B cell (primary cell): ENCODE measurements at regions not wholly inside any gene's neighbourhood (a gene's known extent, or its start where the extent isn't known, plus 50 kb on each side); places are given as distances from the start of the nearest gene placed in this dataset.

Experiments
- CTCF ChIP-seq: fragments of 200-600 bp; IDR thresholded peaks from one replicate; pipeline ENCODE4 v1.8.0; 2022; ENCODE audit warnings: antibody characterized with exemption, mild to moderate bottlenecking
- EZH2 ChIP-seq: IDR thresholded peaks from 2 replicates; pipeline ENCODE4 v1.6.1; 2012; ENCODE audit warnings: borderline replicate concordance, low read depth, mild to moderate bottlenecking, moderate library complexity, low read length; ENCODE audit not compliant: insufficient read depth, poor library complexity, severe bottlenecking

- TF ChIP-seq CTCF (no peak), EZH2 (no peak)
These were observed 144.5 kb upstream of the TNC start for GRCh38 chr9:115262477-115262876.
